ENCODE measurements at regions not wholly inside any gene's neighbourhood (a gene's known extent, or its start where the extent isn't known, plus 50 kb on each side); places are given as distances from the start of the nearest gene placed in this dataset.

DNA sequence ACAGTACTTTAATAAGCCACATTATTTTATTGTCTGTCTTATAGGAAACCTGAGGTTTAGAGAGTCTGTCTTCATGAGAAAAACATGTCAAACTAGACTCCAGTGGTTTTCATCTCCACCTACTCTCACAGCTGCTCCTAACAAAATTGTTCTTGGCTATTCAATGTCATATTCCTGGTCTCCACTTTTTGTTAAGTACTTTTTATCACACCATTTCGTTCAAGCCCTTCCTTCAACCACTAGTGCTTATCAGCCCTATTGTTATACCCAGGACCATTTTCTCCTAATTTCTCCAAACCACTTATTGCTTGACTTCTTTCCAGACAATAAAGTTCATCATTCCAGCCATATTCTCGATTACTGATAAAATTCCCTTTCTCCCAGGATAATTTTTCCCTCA lies 1674.3 kb upstream of the AGA start:
- TF ChIP-seq, protein P1, sequence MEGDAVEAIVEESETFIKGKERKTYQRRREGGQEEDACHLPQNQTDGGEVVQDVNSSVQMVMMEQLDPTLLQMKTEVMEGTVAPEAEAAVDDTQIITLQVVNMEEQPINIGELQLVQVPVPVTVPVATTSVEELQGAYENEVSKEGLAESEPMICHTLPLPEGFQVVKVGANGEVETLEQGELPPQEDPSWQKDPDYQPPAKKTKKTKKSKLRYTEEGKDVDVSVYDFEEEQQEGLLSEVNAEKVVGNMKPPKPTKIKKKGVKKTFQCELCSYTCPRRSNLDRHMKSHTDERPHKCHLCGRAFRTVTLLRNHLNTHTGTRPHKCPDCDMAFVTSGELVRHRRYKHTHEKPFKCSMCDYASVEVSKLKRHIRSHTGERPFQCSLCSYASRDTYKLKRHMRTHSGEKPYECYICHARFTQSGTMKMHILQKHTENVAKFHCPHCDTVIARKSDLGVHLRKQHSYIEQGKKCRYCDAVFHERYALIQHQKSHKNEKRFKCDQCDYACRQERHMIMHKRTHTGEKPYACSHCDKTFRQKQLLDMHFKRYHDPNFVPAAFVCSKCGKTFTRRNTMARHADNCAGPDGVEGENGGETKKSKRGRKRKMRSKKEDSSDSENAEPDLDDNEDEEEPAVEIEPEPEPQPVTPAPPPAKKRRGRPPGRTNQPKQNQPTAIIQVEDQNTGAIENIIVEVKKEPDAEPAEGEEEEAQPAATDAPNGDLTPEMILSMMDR (IDR thresholded peaks at IDR 0.05 in 8 of 11, conservative IDR thresholded peaks at IDR 0.05 in 3 of 11): no peak
- no peak for TF ChIP-seq POLR2AphosphoS5 (IDR thresholded peaks at IDR 0.05)
